DND-41 (cell line): ENCODE measurements at regions not wholly inside any gene's neighbourhood (a gene's known extent, or its start where the extent isn't known, plus 50 kb on each side); places are given as distances from the start of the nearest gene placed in this dataset.

Experiments used
- ATAC-seq: fragments of 200-7000 bp; cut with Tn5 transposase; 3 replicates; pipeline ENCODE4 v1.9.1; 2021; ENCODE audit warnings: low read depth; ENCODE audit not compliant: insufficient read depth
- DNase-seq: peaks from one replicate; pipeline ENCODE4 v3.0.0-alpha.2; 2020
- H2AFZ ChIP-seq: 2 replicates; pipeline ENCODE4 v1.6.0; 2012; ENCODE audit warnings: low read depth, low read length
- H3K27ac ChIP-seq: 2 replicates; pipeline ENCODE4 v1.5.1; 2012; ENCODE audit warnings: low read length, inconsistent platforms
- H3K27me3 ChIP-seq: fragments of 200-600 bp; sonication (generic); 2 replicates; pipeline ENCODE4 v1.6.0; 2012; ENCODE audit warnings: low read length, mild to moderate bottlenecking, inconsistent platforms; ENCODE audit not compliant: insufficient read depth, poor library complexity
- H3K36me3 ChIP-seq: 2 replicates; pipeline ENCODE4 v1.5.1; 2012; ENCODE audit warnings: low read length, inconsistent platforms; ENCODE audit not compliant: insufficient read depth
- H3K4me1 ChIP-seq: 2 replicates; pipeline ENCODE4 v1.5.1; 2012; ENCODE audit warnings: mild to moderate bottlenecking, low read length; ENCODE audit not compliant: insufficient read depth
- H3K4me2 ChIP-seq: 2 replicates; pipeline ENCODE4 v1.6.0; 2012; ENCODE audit warnings: mild to moderate bottlenecking, moderate library complexity, low read length, inconsistent platforms; ENCODE audit not compliant: insufficient read depth
- H3K4me3 ChIP-seq, 2 experiments: fragments of 200-600 bp in 1 of 2; shearing (Covaris generic) in 1 of 2; 2 replicates each; pipeline ENCODE4 v1.5.1; 2012 to 2016; ENCODE audit warnings: inconsistent platforms in 2 of 2, low read length in 2 of 2, mild to moderate bottlenecking in 2 of 2, low read depth in 1 of 2, moderate library complexity in 1 of 2
- H3K79me2 ChIP-seq: 2 replicates; pipeline ENCODE4 v1.6.0; 2012; ENCODE audit warnings: low read length, inconsistent platforms; ENCODE audit not compliant: insufficient read depth
- H3K9ac ChIP-seq: 2 replicates; pipeline ENCODE4 v1.6.0; 2012; ENCODE audit warnings: low read depth, mild to moderate bottlenecking, inconsistent platforms, low read length, moderate library complexity
- H3K9me3 ChIP-seq: 2 replicates; pipeline ENCODE4 v1.5.1; 2012; ENCODE audit warnings: low read length, moderate library complexity, mild to moderate bottlenecking, inconsistent platforms; ENCODE audit not compliant: insufficient read depth, severe bottlenecking
- H4K20me1 ChIP-seq: 2 replicates; pipeline ENCODE4 v1.6.0; 2012; ENCODE audit warnings: low read length; ENCODE audit not compliant: insufficient read depth
- EZH2 ChIP-seq: IDR thresholded peaks from 3 replicates; pipeline ENCODE4 v1.6.1; 2012; ENCODE audit warnings: borderline replicate concordance, low read depth, mild to moderate bottlenecking, moderate library complexity, low read length, inconsistent platforms; ENCODE audit not compliant: severe bottlenecking
- TF ChIP-seq, protein P1 (sequence below): IDR thresholded peaks from 2 replicates; pipeline ENCODE4 v1.5.1; 2012; ENCODE audit warnings: borderline replicate concordance, low read length, moderate library complexity, mild to moderate bottlenecking; ENCODE audit not compliant: poor library complexity, severe bottlenecking; ENCODE audit errors: extremely low read depth

DNA sequence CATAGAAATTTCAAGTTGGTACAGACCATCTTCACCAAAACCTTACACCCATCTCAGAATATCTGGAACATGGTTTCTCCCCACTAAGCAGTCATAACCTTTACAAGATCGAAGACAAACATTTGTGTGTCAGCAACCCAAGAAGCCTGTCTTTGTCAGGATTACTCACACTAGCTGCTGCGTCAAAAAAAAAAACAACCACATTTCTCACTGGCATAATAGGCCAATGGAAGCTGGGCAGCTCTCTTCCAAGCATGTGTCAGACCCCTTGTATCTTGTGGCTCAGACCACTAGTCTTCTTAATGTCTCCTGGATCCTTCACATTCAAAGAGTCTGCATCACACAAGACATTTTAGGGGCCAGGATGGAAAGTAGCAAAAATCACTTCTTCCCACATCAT lies 266.9 kb upstream of the IGF1R start:
- Histone ChIP-seq H3K4me3 (no peak overlapping the region), H4K20me1 (no peaks in the 10 kb centered on the region), H3K27me3 (peaks cover 23% of the 10 kb centered on the region), H3K9me3 (peaks cover 3% of the 10 kb centered on the region), H3K4me2 (no peak overlapping the region), H3K4me1 (no peaks in the 10 kb centered on the region), H3K27ac (no peak overlapping the region), H2AFZ (no peak overlapping the region), H3K36me3 (no peaks in the 10 kb centered on the region), H3K79me2 (no peaks in the 10 kb centered on the region), H3K9ac (no peak overlapping the region)
- no peak for DNase-seq
- ATAC-seq = no peak
- no peak for TF ChIP-seq EZH2
- TF ChIP-seq, protein P1, sequence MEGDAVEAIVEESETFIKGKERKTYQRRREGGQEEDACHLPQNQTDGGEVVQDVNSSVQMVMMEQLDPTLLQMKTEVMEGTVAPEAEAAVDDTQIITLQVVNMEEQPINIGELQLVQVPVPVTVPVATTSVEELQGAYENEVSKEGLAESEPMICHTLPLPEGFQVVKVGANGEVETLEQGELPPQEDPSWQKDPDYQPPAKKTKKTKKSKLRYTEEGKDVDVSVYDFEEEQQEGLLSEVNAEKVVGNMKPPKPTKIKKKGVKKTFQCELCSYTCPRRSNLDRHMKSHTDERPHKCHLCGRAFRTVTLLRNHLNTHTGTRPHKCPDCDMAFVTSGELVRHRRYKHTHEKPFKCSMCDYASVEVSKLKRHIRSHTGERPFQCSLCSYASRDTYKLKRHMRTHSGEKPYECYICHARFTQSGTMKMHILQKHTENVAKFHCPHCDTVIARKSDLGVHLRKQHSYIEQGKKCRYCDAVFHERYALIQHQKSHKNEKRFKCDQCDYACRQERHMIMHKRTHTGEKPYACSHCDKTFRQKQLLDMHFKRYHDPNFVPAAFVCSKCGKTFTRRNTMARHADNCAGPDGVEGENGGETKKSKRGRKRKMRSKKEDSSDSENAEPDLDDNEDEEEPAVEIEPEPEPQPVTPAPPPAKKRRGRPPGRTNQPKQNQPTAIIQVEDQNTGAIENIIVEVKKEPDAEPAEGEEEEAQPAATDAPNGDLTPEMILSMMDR = no peak

GRCh38 chr15:98382139-98382538 lies 266.2 kb upstream of the IGF1R start:
- Histone ChIP-seq H3K4me3 (no peak overlapping the region), H3K9ac (no peak overlapping the region), H3K4me2 (no peak overlapping the region), H3K9me3 (peaks cover 3% of the 10 kb centered on the region), H3K79me2 (no peaks in the 10 kb centered on the region), H3K36me3 (no peaks in the 10 kb centered on the region), H3K27me3 (peaks cover 27% of the 10 kb centered on the region), H3K27ac (no peak overlapping the region), H4K20me1 (no peaks in the 10 kb centered on the region), H3K4me1 (no peaks in the 10 kb centered on the region), H2AFZ (no peak overlapping the region)
- no peak for TF ChIP-seq EZH2
- TF ChIP-seq, protein P1 = no peak
- no peak for ATAC-seq
- DNase-seq = no peak

GRCh38 chr15:98383571-98383970 lies 264.8 kb upstream of the IGF1R start:
- TF ChIP-seq, protein P1 = no peak
- TF ChIP-seq EZH2 = no peak
- DNase-seq (no peak), ATAC-seq (no peak)
- Histone ChIP-seq H3K27me3 (peaks cover 27% of the 10 kb centered on the region), H3K27ac (no peak overlapping the region), H3K4me3 (no peak overlapping the region), H3K9me3 (peaks cover 3% of the 10 kb centered on the region), H3K36me3 (no peaks in the 10 kb centered on the region), H3K79me2 (no peaks in the 10 kb centered on the region), H2AFZ (no peak overlapping the region), H4K20me1 (no peaks in the 10 kb centered on the region), H3K9ac (no peak overlapping the region), H3K4me1 (no peaks in the 10 kb centered on the region), H3K4me2 (no peak overlapping the region)
